Neural cell (in vitro differentiated cells): ENCODE measurements at regions not wholly inside any gene's neighbourhood (a gene's known extent, or its start where the extent isn't known, plus 50 kb on each side); places are given as distances from the start of the nearest gene placed in this dataset.

Experiments
- CTCF ChIP-seq: fragments of 450-650 bp; IDR thresholded peaks from 2 replicates; pipeline ENCODE4 v1.5.1; 2014; ENCODE audit warnings: antibody characterized with exemption, mild to moderate bottlenecking, moderate library complexity; ENCODE audit not compliant: poor library complexity, severe bottlenecking
- EP300 ChIP-seq: fragments of 450-650 bp; conservative IDR thresholded peaks from 2 replicates; pipeline ENCODE4 v1.6.1; 2014; ENCODE audit warnings: antibody characterized with exemption, mild to moderate bottlenecking, moderate library complexity; ENCODE audit not compliant: poor library complexity, severe bottlenecking
- EZH2 ChIP-seq: fragments of 200-600, 300-800 bp; shearing (Covaris generic), sonication (generic); IDR thresholded peaks from 2 replicates; pipeline ENCODE4 v1.6.1; 2014; ENCODE audit warnings: antibody characterized with exemption, low read length, borderline replicate concordance, mild to moderate bottlenecking; ENCODE audit not compliant: insufficient read depth, poor library complexity, severe bottlenecking
- POLR2AphosphoS5 ChIP-seq: IDR thresholded peaks from 2 replicates; pipeline ENCODE4 v1.6.1; 2012
- RAD21 ChIP-seq: fragments of 450-650 bp; conservative IDR thresholded peaks from 2 replicates; pipeline ENCODE4 v1.6.1; 2014; ENCODE audit warnings: antibody characterized with exemption, mild to moderate bottlenecking, moderate library complexity
- REST ChIP-seq: IDR thresholded peaks from 2 replicates; pipeline ENCODE4 v1.6.1; 2012; ENCODE audit warnings: borderline replicate concordance

GRCh38 chr10:36256166-36256565 is 614.1 kb upstream of the FZD8 start:
- no peak for TF ChIP-seq CTCF
- TF ChIP-seq EP300, result no peak
- no peak for TF ChIP-seq POLR2AphosphoS5
- no peak for TF ChIP-seq REST
- TF ChIP-seq EZH2, result no peak
- no peak for TF ChIP-seq RAD21
